Neural progenitor cell (in vitro differentiated cells): ENCODE measurements at regions not wholly inside any gene's neighbourhood (a gene's known extent, or its start where the extent isn't known, plus 50 kb on each side); places are given as distances from the start of the nearest gene placed in this dataset.

ENCODE experiments used
- DNase-seq: peaks from one replicate; pipeline ENCODE4 v3.0.0-alpha.2; 2016; ENCODE audit warnings: low spot score
- H2AFZ ChIP-seq: fragments of 200-600 bp; sonication (generic); replicated peaks from 2 replicates; pipeline ENCODE4 v1.6.1; 2016; ENCODE audit warnings: antibody characterized with exemption
- H3F3A ChIP-seq: fragments of 200-600 bp; sonication (generic); 2 replicates; pipeline ENCODE4 v1.6.1; 2016; ENCODE audit warnings: antibody characterized with exemption, low read depth
- H3K27ac ChIP-seq: fragments of 200-600 bp; sonication (generic); 2 replicates; pipeline ENCODE4 v1.5.1; 2016; ENCODE audit warnings: mild to moderate bottlenecking
- H3K27me3 ChIP-seq: fragments of 200-600 bp; sonication (generic); 2 replicates; pipeline ENCODE4 v1.6.1; 2016; ENCODE audit warnings: mild to moderate bottlenecking, moderate library complexity
- H3K36me3 ChIP-seq: fragments of 200-600 bp; sonication (generic); 2 replicates; pipeline ENCODE4 v1.5.1; 2016
- H3K4me1 ChIP-seq: fragments of 200-600 bp; sonication (generic); 2 replicates; pipeline ENCODE4 v1.6.1; 2016; ENCODE audit warnings: mixed run types
- H3K4me2 ChIP-seq: fragments of 200-600 bp; sonication (generic); 2 replicates; pipeline ENCODE4 v1.6.1; 2016
- H3K4me3 ChIP-seq: fragments of 200-600 bp; sonication (generic); 2 replicates; pipeline ENCODE4 v1.5.1; 2016
- H3K79me2 ChIP-seq: fragments of 200-600 bp; sonication (generic); 2 replicates; pipeline ENCODE4 v1.6.1; 2016; ENCODE audit warnings: low read depth
- H3K9ac ChIP-seq: fragments of 200-600 bp; sonication (generic); 2 replicates; pipeline ENCODE4 v1.6.1; 2016
- H3K9me3 ChIP-seq: fragments of 200-600 bp; sonication (generic); 2 replicates; pipeline ENCODE4 v1.5.1; 2016; ENCODE audit warnings: low read depth
- H4K20me1 ChIP-seq: fragments of 200-600 bp; sonication (generic); 2 replicates; pipeline ENCODE4 v1.6.1; 2016; ENCODE audit warnings: low read depth
- H3K27ac Mint-ChIP-seq: 3 replicates; pipeline ENCODE4 v1.8.0; 2021; ENCODE audit warnings: mixed read lengths
- H3K27me3 Mint-ChIP-seq: 2 replicates; pipeline ENCODE4 v1.8.0; 2022; ENCODE audit warnings: low read depth, mild to moderate bottlenecking, inconsistent platforms, moderate library complexity, mixed read lengths; ENCODE audit not compliant: insufficient read depth
- H3K36me3 Mint-ChIP-seq: 3 replicates; pipeline ENCODE4 v1.8.0; 2021; ENCODE audit warnings: mixed read lengths
- H3K4me1 Mint-ChIP-seq: 3 replicates; pipeline ENCODE4 v1.8.0; 2021; ENCODE audit warnings: mixed read lengths
- H3K4me3 Mint-ChIP-seq: 3 replicates; pipeline ENCODE4 v1.8.0; 2021; ENCODE audit warnings: mild to moderate bottlenecking, moderate library complexity, mixed read lengths
- H3K9me3 Mint-ChIP-seq: 3 replicates; pipeline ENCODE4 v1.8.0; 2020; ENCODE audit warnings: mixed read lengths
- CTCF ChIP-seq: fragments of 200-600 bp; sonication (generic); IDR thresholded peaks from 2 replicates; pipeline ENCODE4 v1.5.1; 2017; ENCODE audit warnings: antibody characterized with exemption, mild to moderate bottlenecking
- EZH2 ChIP-seq: fragments of 200-600 bp; sonication (generic); IDR thresholded peaks from 2 replicates; pipeline ENCODE4 v1.6.1; 2017; ENCODE audit warnings: antibody characterized with exemption, mild to moderate bottlenecking, moderate library complexity
- EZH2phosphoT487 ChIP-seq: fragments of 200-600 bp; sonication (generic); IDR thresholded peaks from 2 replicates; pipeline ENCODE4 v1.6.1; 2017; ENCODE audit warnings: antibody characterized with exemption

GRCh38 chr5:2836133-2836532, 84.7 kb upstream of the IRX2 start:
- H3K4me2 ChIP-seq, result no peak overlapping the region
- peaks cover 5% of the 10 kb centered on the region for H3K27me3 Mint-ChIP-seq

GRCh38 chr5:2833556-2833955, 82.1 kb upstream of the IRX2 start:
- Histone ChIP-seq H4K20me1 (no peaks in the 10 kb centered on the region), H3K9me3 (no peaks in the 10 kb centered on the region), H3K79me2 (no peaks in the 10 kb centered on the region), H2AFZ (no peak overlapping the region), H3K4me1 (peaks cover 7% of the 10 kb centered on the region), H3F3A (no peaks in the 10 kb centered on the region), H3K9ac (no peak overlapping the region), H3K4me2 (no peak overlapping the region), H3K27ac (no peak overlapping the region), H3K27me3 (no peaks in the 10 kb centered on the region), H3K36me3 (no peaks in the 10 kb centered on the region), H3K4me3 (no peak overlapping the region)
- no peaks in the 10 kb centered on the region for H3K36me3 Mint-ChIP-seq
- H3K9me3 Mint-ChIP-seq, result peaks cover 4% of the 10 kb centered on the region
- H3K27me3 Mint-ChIP-seq, result peaks cover 5% of the 10 kb centered on the region
- no peak for DNase-seq
- peak overlapping the region; percentile 78 for H3K27ac Mint-ChIP-seq
- peak overlapping the region; percentile 50 for H3K4me3 Mint-ChIP-seq
- H3K4me1 Mint-ChIP-seq, result peaks cover 26% of the 10 kb centered on the region
- TF ChIP-seq CTCF, result no peak
- TF ChIP-seq EZH2, result no peak
- TF ChIP-seq EZH2phosphoT487, result no peak

More at GRCh38 chr5:2836133-2836532, 84.7 kb upstream of the IRX2 start:
- H3K36me3 Mint-ChIP-seq, result no peaks in the 10 kb centered on the region
- Histone ChIP-seq H3K79me2 (no peaks in the 10 kb centered on the region), H3K27ac (no peak overlapping the region), H3K4me1 (peaks cover 7% of the 10 kb centered on the region), H3K9me3 (no peaks in the 10 kb centered on the region), H3K27me3 (no peaks in the 10 kb centered on the region), H3K9ac (no peak overlapping the region), H3F3A (no peaks in the 10 kb centered on the region), H2AFZ (no peak overlapping the region), H4K20me1 (no peaks in the 10 kb centered on the region), H3K36me3 (no peaks in the 10 kb centered on the region), H3K4me3 (no peak overlapping the region)
- H3K4me3 Mint-ChIP-seq, result no peak overlapping the region
- DNase-seq, result no peak
- TF ChIP-seq EZH2, result no peak
- TF ChIP-seq EZH2phosphoT487, result no peak
- no peak for TF ChIP-seq CTCF
- peaks cover 18% of the 10 kb centered on the region for H3K4me1 Mint-ChIP-seq
- H3K27ac Mint-ChIP-seq, result no peak overlapping the region
- peaks cover 4% of the 10 kb centered on the region for H3K9me3 Mint-ChIP-seq

GRCh38 chr5:2832394-2832793, 80.9 kb upstream of the IRX2 start:
- peaks cover 5% of the 10 kb centered on the region for H3K27me3 Mint-ChIP-seq
- H3K4me1 Mint-ChIP-seq, result peaks cover 26% of the 10 kb centered on the region
- DNase-seq, result peak; percentile 37

More at GRCh38 chr5:2832394-2832793, 80.9 kb upstream of the IRX2 start:
- H3K4me2 ChIP-seq, result no peak overlapping the region
- no peak overlapping the region for H3K27ac Mint-ChIP-seq
- no peak overlapping the region for H3K4me3 Mint-ChIP-seq
- H3K36me3 ChIP-seq, result no peaks in the 10 kb centered on the region
- H4K20me1 ChIP-seq, result no peaks in the 10 kb centered on the region
- H3K4me1 ChIP-seq, result peaks cover 7% of the 10 kb centered on the region
- H3K27me3 ChIP-seq, result no peaks in the 10 kb centered on the region
- H3K27ac ChIP-seq, result no peak overlapping the region
- no peak overlapping the region for H3K9ac ChIP-seq
- H3K9me3 Mint-ChIP-seq, result peaks cover 4% of the 10 kb centered on the region
- H3F3A ChIP-seq, result no peaks in the 10 kb centered on the region
- no peak overlapping the region for H2AFZ ChIP-seq
- H3K9me3 ChIP-seq, result no peaks in the 10 kb centered on the region
- H3K4me3 ChIP-seq, result no peak overlapping the region
- TF ChIP-seq CTCF (no peak), EZH2phosphoT487 (no peak), EZH2 (no peak)
- no peaks in the 10 kb centered on the region for H3K79me2 ChIP-seq
- H3K36me3 Mint-ChIP-seq, result no peaks in the 10 kb centered on the region
